ENCODE measurements at regions not wholly inside any gene's neighbourhood (a gene's known extent, or its start where the extent isn't known, plus 50 kb on each side); places are given as distances from the start of the nearest gene placed in this dataset.

DNA sequence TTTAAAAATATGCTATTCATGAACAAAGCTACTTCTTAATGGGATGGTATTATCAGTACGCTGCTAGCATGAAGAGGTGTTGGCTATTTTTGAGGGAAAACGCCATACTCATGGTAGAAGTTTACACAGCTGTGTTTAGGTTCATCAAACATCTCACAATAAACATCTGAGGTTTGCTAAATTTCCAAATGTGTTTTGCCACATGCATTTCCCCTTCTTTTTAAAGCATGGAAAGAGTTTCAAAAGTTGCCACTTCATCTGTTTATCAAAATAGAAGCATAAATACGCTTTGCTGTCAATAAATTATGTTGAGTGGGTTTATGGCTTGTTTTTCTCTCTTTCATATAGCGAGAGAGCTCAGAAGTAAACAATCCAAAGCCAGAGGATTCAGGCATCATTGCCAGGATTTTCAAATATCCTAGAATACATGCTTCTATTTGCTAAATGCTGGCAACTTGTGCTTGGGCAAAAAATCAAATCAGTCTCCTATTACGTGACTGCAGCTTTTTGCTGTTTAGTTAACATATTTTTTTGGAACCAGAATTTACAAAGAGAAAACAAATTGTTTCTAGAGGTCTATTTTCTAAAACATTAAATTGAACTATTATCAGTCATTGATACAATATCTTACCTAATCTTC is 1919.9 kb upstream of the LRRTM1 start:
- no TSS peak for BruUV-seq (replicated peaks)
- no peaks in the 10 kb centered on the region for H3K4me1 ChIP-seq (ENCODE audit: control insufficient read depth, insufficient read depth, low read length)
- no peaks in the 10 kb centered on the region for H3K36me3 ChIP-seq (ENCODE audit: control insufficient read depth in 2 of 2, insufficient read depth in 2 of 2, low read length in 1 of 2)
- in situ Hi-C loops (cut with MboI) = no loop called here
- no peaks in the 10 kb centered on the region for H3K9me3 ChIP-seq (replicated peaks; ENCODE audit: control insufficient read depth, insufficient read depth, low read length)
- FAIRE-seq = no peak
- H3K27ac ChIP-seq (ENCODE audit: control insufficient read depth, insufficient read depth) = no peak overlapping the region
- H3K27me3 ChIP-seq (replicated peaks in 1 of 2; ENCODE audit: control insufficient read depth in 2 of 2, insufficient read depth in 2 of 2, low read length in 1 of 2) = no peaks in the 10 kb centered on the region
- intact Hi-C loops (cut with micrococcal nuclease; ENCODE audit: unreplicated experiment) = no loop called here
- no peak overlapping the region for H3K4me3 ChIP-seq
- H3K79me2 ChIP-seq (ENCODE audit: control insufficient read depth, insufficient read depth, low read length) = no peaks in the 10 kb centered on the region
- POLR2A ChIA-PET = no interaction called here
- CTCF ChIA-PET = interaction anchor here (1.1 to 3.2 kb wide), 2 partner anchors 10 to 245 kb away, joined by 3 to 17 read pairs; no protein-coding TSS in a partner anchor
- no peak overlapping the region for H2AFZ ChIP-seq (ENCODE audit: control insufficient read depth, low read depth, low read length)
- H3K9ac ChIP-seq (ENCODE audit: control insufficient read depth, insufficient read depth, low read length) = no peak overlapping the region
- no peak for DNase-seq (ENCODE audit: low read depth, low spot score)
- no peak for ATAC-seq
- no peak overlapping the region for H3K4me2 ChIP-seq (ENCODE audit: control insufficient read depth, insufficient read depth)
- 0% methylated on average over 5 of the region's 5 CpGs for WGBS (ENCODE audit: insufficient coverage, insufficient replicate concordance, low lambda C conversion rate, missing lambda C conversion rate)
- TF ChIP-seq CHD2 (IDR thresholded peaks at IDR 0.05; ENCODE audit: borderline replicate concordance, low read depth, low read length) = no peak
- no peak for TF ChIP-seq WRNIP1 (IDR thresholded peaks at IDR 0.05; ENCODE audit: borderline replicate concordance, low read depth, low read length)
- TF ChIP-seq CHD4 (IDR thresholded peaks at IDR 0.05) = no peak
- no peak for TF ChIP-seq IRF4 (IDR thresholded peaks at IDR 0.05; ENCODE audit: low read depth, low read length)
- no peak for TF ChIP-seq JUND (IDR thresholded peaks at IDR 0.05; ENCODE audit: low read depth, low read length)
- TF ChIP-seq STAT1 (conservative IDR thresholded peaks at IDR 0.05) = no peak
- no peak for TF ChIP-seq ZNF384 (IDR thresholded peaks at IDR 0.05; ENCODE audit: borderline replicate concordance, low read depth, low read length)
- TF ChIP-seq, protein P1, sequence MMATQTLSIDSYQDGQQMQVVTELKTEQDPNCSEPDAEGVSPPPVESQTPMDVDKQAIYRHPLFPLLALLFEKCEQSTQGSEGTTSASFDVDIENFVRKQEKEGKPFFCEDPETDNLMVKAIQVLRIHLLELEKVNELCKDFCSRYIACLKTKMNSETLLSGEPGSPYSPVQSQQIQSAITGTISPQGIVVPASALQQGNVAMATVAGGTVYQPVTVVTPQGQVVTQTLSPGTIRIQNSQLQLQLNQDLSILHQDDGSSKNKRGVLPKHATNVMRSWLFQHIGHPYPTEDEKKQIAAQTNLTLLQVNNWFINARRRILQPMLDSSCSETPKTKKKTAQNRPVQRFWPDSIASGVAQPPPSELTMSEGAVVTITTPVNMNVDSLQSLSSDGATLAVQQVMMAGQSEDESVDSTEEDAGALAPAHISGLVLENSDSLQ (IDR thresholded peaks at IDR 0.05) = no peak
- no peak for TF ChIP-seq HDGF (IDR thresholded peaks at IDR 0.05)
- TF ChIP-seq SMC3 (IDR thresholded peaks at IDR 0.05; ENCODE audit: borderline replicate concordance, low read length) = no peak
- TF ChIP-seq, protein P2, sequence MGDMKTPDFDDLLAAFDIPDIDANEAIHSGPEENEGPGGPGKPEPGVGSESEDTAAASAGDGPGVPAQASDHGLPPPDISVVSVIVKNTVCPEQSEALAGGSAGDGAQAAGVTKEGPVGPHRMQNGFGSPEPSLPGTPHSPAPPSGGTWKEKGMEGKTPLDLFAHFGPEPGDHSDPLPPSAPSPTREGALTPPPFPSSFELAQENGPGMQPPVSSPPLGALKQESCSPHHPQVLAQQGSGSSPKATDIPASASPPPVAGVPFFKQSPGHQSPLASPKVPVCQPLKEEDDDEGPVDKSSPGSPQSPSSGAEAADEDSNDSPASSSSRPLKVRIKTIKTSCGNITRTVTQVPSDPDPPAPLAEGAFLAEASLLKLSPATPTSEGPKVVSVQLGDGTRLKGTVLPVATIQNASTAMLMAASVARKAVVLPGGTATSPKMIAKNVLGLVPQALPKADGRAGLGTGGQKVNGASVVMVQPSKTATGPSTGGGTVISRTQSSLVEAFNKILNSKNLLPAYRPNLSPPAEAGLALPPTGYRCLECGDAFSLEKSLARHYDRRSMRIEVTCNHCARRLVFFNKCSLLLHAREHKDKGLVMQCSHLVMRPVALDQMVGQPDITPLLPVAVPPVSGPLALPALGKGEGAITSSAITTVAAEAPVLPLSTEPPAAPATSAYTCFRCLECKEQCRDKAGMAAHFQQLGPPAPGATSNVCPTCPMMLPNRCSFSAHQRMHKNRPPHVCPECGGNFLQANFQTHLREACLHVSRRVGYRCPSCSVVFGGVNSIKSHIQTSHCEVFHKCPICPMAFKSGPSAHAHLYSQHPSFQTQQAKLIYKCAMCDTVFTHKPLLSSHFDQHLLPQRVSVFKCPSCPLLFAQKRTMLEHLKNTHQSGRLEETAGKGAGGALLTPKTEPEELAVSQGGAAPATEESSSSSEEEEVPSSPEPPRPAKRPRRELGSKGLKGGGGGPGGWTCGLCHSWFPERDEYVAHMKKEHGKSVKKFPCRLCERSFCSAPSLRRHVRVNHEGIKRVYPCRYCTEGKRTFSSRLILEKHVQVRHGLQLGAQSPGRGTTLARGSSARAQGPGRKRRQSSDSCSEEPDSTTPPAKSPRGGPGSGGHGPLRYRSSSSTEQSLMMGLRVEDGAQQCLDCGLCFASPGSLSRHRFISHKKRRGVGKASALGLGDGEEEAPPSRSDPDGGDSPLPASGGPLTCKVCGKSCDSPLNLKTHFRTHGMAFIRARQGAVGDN (IDR thresholded peaks at IDR 0.05) = no peak
- no peak for TF ChIP-seq ZNF217 (IDR thresholded peaks at IDR 0.05)
- SMC1A ChIA-PET (ENCODE audit: uncharacterized antibody, unreplicated experiment) = interaction anchor here (1.9 kb wide), 1 partner anchor 9 kb away, joined by 5 read pairs; no protein-coding TSS in a partner anchor
- RAD21 ChIA-PET (ENCODE audit: unreplicated experiment) = no interaction called here
- no peaks in the 10 kb centered on the region for H4K20me1 ChIP-seq (ENCODE audit: control insufficient read depth, insufficient read depth)
